CD4-positive, alpha-beta T cell treated with Interleukin-6 at 100 ng/mL for 8 hours (primary cell): ENCODE measurements at regions not wholly inside any gene's neighbourhood (a gene's known extent, or its start where the extent isn't known, plus 50 kb on each side); places are given as distances from the start of the nearest gene placed in this dataset.
"Not testable (repeated sequence)": the region's sequence is repeated elsewhere in the genome, so short reads cannot be mapped to it uniquely, and the experiment has no call there.

Experiments used
- DNase-seq: peaks from one replicate; pipeline ENCODE4 v3.0.0-alpha.2; 2020; ENCODE audit warnings: mixed read lengths, low spot score

DNA sequence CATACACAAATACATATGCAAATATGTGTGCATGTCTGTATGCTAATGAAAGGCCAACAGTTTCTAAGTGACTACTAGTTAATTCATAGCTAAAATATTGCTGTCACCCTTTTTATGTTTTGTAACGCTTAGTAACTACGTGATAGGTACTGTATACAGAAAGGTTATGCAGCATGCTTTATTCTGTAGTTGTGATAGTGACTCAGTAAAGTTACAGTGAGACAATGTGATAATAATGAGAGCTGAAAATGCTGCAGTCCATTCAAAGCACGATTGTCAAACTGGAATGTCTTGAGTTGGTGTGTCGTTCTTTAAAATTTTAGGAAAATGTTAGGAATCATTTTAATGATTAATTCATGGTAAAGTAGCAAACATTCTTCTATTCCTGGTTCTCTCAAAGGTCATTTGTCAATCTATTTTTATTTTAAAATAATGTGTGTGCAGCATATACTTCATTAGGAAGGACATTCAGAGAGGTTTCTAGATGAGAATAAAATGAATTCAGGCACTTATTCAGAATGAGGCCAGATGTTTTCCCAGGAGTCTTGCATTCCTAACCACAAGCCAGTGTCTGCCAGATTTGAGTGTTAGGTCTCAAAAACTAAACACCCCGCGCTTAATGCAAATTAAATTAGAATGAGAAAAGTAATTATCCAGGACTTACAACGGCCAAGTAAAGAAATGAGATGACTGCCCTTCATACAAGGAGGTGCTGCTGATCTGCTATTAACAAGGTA, 408.8 kb upstream of the FZD8 start:
- DNase-seq = no peak

DNA sequence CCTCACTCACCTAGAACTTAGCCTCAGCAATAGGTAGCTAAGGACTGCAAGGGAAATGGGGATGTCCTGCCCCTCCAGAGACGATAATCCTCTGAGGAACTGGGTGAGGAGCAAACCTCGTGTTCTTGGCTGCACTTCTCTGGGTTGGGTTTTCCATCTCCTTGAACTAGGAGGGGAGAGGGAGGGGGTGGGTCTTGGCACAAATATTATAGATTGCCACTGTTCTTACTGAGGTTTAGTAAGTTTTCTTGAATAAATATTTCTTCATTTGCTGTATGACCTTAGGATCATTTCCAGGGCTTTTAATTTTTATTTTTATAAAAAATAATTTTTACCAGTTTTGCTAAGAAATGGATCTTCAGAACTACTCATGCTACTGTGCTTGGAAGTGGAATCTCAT, 406.7 kb upstream of the FZD8 start:
- DNase-seq = no peak

DNA sequence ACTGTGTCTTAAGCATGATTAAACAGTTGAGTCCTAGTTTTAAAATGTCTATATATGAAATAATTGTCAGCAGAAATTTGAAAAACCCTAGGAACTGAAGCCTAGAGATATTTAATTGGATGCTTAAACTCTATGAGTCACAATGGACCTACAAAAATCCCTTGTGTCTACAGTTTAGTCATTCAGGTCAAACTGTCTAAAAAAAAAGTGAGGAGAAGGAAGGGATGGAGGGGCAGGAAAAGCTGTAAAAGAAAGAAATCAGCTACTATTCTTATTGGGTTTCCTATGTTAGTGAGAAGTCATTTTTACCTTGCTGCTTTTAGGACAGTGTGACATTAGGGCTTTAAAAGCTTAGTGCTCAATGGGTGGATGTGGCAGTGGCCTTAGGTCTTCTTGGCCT, 406.1 kb upstream of the FZD8 start:
- no peak for DNase-seq

DNA sequence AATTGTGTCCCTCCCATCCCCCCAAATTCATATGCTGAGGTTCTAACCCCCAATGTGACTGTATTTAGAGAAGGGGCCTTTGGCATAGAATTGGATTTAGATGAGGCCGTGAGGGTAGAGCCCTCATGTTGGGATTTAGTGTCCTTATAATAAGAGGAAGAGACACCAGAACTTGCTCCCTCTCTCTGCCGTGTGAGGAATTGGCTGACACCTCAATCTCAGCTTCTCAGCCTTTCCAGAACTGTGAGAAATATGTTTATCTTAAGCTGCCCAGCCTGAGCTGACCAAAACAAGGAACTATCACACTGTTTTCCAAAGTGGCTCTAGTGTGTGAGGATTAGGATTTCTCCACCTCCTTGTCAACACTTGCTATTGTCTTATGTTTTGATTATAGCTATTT, 400.0 kb upstream of the FZD8 start:
- DNase-seq = no peak

DNA sequence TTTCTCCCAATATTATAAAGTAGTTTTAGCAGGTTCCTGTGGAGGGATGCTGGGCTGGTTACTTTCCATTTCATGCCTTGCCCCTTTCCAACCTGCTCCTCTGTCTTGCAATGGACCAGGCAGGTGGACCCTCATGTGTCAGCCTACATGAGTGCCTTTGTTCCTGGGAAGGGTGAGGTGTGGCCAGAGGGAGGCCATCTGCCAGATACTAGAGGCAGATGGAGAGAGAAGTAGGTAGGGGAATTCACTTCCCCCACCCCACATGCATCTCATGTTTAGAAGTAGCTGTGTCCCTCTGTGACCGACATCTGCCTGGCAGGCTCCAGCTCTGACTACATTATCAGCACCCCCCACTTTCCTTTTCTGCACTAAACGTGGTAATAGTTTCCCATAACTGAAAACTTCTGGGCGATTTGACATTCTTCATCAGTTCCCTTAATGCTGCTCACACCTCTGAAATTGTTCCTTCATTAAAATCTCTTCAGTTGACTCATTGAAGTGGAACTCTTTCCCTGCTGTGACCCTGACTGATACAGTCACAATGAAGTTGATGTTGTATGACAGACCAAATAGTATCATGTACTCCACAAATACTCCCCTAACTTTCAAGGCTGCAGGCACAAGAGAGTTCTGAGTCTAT, 396.3 kb upstream of the FZD8 start:
- DNase-seq = no peak

DNA sequence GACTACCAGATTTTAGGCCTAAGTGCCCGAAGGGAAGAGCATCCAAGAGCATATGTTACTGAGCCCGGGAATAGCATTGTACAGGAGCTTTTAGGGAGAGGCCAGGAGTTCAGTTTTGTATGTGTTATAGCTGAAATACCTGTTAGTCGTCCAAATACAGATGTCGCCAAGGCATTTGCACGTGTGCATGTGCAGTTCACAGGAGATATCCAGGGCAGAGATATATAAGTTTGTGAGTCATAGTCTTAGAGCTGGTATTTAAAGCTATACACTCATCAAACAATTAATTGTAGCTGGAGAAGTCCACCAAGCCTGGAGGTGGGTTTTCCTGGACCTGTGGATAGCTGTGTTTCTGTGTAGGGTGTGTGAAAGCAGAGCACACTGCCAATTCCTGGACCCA, 394.0 kb upstream of the FZD8 start:
- no peak for DNase-seq

DNA sequence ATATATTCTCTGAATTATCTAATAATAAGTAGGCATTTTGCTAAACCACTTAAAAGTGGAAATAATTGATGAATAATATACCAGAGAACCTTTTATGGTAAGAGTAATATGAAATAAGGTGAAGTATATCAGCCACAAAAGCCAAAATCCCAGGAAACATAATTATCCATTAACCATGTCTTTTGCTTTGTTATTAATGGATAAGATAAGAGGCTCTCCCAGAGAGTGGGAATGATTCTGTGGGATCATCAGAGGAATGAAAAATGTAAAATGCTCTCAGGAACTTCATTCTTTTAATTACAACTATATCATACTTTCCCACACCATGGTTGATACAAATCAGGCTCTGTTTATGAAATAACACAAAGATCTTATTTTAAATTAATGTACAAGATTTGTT, 391.7 kb upstream of the FZD8 start:
- no peak for DNase-seq

DNA sequence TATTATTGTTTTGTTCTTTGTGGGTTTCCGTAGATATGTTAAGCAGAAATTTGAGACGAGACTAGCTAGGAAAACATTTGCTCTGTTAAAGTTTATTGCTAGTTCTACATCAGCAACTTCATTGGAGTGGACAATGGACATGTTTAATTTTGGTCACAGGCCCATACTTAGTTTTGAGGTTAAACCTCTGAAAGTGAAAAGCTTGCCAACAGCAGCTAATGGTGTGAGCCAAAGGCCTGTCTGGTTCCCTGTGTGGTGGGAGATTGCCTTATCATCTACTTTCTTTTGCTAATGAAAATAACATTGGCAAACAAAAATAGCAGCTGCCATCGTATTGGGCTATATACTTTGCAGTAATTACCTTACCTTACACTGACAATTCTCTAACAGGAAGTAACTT, 388.4 kb upstream of the FZD8 start:
- no peak for DNase-seq

DNA sequence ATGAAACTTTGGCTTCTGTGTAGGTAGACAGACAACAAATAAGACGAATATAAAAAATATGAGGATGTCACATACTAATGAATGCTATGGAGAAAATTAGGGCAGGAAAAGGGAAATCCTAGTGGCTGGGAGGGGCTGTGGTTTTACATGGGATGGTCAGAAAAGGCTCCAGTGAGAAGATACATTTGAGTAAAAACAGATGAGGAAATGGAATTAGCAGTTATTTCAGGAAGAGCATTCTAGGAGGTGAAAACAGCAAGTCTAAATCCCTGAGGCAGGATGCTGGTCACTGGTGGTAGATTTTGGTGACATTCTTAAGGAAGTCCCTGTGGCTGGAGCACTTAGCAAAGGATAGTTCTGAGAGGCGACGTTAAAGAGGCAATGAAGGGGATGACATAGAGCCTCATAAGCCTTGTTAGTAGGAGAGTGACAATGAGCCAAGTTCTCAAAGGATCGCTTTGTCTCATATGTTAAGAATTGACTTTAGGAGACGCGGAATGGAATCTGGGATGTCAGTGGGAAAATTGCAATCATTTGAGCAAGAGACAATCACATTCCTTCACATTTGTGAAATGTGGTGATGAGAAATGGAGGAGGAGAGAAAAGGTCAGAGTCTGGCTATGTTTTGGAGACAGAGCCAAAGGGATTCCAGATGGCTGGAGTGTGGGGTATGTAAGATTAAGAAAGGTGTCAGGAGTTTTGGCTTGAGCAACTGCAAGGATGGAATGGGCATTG, 384.7 kb upstream of the FZD8 start:
- DNase-seq = no peak

DNA sequence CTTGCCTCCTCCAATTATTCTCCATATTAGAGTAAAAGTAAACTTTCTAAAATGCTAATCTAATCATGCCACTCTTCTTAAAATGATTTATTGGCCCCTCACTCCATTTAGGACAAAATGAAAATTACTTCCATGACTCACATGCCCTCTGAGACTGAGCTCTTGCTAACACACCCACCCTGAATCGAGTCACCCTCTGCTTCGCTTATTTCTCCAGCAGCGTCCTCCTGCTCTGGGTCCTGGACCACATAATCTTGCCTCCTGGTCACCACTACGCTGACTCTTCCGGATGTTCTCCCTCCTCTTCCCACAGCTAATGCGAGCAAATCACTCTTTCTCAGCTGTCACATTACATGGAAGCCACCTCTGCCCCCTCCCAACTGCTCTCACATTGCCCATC, 384.0 kb upstream of the FZD8 start:
- no peak for DNase-seq

DNA sequence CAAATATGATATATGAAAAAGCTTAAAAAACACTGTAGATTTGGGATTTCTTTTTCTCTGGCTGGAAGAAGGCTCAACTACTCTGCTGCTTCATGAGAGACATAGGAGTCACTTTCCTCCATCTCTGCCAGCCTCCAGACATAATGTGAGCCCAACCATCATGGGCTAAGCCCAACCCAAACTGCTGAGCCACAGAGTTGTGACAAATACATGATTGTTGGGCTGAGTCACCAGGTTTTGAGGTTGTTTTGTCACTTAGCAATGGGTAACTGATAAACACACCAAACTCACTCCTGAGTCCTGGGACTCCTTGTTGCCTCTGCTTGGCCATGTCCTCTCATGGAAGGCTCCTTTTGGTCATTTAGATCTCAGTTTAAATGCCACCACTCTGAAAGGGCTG, 381.8 kb upstream of the FZD8 start:
- DNase-seq = no peak

DNA sequence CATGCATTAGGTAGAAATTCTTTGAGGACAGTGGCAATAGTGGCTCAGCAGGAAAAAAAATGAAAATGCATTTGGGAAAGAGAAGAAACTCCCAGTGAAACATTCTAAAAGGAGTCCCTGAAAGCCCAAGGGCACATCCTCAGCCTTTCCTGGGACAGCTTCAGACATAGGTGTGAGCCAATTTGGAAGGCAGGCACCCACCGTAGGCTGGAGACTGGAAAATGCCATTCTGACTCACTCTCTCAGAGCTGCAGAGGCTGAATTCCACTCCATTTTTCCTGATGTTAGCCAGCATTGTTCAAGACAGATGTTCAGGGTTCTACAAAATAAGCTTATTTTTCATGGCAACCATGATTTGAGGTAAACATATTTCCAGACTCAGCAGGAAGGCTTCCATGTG, 379.0 kb upstream of the FZD8 start:
- DNase-seq = no peak

DNA sequence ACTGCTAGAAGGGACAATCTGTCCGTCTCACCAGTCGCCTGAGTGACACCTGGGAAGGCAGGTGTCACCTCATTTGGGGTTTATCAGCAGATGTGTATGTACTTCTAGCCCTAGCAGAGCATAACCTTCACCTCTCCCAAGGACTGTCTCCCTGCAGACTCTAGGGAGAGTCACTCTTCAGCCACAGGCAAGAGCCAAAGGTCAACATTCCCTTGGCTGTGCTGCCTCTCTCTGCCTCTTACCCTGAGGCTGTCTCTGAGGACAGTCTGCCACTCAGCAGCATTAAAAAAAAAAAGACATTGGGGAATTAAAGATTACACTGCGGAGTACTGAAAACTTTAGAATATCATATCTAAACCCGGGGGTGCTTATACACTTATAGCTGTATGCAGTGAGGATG, 377.7 kb upstream of the FZD8 start:
- DNase-seq = no peak

DNA sequence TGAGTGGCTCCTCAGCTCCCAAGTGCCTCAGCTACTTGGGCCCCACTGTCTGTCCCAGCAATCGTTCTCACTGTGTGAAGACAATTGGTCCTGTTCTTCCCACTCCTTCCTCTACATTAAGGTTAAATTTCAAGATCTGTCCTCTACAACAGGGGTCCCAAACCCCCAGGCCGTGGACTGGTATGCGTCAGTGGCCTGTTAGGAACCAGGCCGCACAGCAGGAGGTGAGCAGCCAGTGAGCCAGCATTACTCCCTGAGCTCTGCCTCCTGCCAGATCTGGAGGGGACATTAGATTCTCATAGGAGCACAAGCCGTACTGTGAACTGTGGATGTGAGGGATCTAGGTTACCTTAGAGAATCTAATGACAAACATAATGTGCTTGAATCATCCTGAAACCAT, 376.9 kb upstream of the FZD8 start:
- no peak for DNase-seq

DNA sequence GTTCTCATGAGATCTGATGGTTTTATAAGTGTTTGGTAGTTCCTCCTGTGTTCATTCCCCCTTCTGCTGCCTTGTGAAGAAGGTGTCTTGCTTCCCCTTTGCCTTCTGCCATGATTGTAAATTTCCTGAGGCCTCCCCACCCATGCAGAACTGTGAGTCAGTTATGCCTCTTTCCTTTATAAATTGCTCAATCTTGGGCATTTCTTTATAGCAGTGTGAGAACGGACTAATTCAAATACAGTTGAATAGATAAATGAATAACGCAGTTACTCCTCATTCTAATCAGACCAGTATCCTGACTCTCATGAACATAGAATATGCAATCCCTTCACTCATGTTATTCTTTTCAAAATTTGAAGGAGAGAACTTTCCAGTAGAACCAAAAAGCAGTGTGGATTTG, 375.0 kb upstream of the FZD8 start:
- no peak for DNase-seq

DNA sequence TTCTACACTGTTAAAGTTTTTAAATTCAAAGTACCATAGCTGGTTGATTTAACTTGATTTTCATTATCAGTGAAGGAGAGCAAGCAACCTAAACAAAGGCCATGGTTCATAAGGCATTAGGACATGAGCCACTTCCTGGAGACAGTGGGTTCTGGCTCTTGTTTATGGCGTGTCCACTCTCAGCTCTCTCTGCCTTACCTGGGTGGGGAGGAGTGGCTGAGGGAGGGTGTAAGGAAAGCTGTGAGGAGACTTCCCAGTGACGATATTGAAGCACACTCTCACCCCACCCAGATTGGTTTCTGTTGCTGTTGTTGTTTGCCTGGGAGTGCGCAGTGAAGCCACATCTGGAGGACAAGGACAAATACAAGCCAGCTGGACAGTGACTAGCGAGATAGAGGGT, 365.3 kb upstream of the FZD8 start:
- no peak for DNase-seq

DNA sequence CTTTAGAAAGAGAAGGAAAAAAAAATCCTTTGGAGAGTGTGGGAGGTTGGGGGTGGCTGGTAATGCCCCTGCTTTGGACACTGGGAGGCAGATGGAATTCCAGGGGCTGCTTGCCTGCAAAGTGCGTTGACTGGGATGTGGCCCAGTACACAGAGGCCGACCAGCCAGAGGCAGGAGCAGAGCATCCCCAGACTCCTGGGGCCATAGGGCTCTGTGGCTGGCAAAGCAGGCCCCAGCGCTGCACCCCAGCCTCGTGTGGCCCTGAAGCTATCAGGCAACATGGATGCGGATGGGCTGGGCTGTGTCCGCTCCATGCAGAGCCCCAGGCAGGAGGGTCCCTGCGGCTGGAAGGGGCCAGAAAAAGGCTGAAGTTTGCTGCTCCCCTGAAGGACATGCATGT, 361.6 kb upstream of the FZD8 start:
- DNase-seq = no peak

DNA sequence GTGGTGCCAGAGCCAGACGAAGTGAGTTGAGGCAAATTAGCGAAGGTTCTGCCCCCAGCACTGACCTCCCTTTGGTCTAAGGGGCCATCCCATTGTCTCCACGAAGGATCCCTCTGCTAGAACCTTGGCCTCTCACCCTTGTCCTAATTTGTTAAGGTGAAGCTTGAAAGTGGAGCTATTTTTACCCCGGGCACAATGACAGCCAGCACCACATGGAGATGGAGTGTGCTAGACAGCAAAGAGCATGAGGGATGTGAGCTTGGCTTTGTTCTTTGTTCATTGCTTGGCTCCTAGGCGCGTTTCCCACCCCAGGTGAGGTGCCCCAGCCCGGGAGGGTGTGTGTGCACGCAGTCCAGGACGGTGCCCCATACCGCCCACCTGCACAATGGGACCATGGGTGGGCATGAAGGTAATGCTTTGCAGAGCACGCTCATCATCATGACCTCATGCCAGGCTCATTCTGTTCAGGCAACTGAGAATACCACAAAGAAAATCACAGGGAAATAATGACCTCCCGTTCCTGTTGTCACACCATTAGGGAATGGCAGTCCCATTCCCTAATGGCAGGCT, 361.0 kb upstream of the FZD8 start:
- DNase-seq = no peak

DNA sequence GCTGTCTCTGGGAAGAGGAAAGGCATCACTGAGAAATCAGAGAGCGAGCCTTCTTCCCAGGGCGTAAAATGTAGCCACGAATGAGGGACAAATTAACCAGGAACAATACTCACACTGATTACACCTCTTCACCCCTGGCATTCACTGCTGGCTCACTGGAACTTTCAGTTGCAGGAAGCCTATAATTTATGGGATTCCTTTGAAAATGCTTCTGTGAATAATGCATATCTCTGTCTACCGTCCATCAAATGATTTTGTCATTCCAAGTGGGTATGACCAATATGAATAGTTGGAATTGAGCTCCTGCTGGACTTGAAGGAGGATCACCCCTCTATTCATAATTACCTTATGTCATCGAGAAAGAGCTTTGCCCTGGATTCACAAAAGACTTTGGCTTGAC, 360.3 kb upstream of the FZD8 start:
- DNase-seq = no peak

DNA sequence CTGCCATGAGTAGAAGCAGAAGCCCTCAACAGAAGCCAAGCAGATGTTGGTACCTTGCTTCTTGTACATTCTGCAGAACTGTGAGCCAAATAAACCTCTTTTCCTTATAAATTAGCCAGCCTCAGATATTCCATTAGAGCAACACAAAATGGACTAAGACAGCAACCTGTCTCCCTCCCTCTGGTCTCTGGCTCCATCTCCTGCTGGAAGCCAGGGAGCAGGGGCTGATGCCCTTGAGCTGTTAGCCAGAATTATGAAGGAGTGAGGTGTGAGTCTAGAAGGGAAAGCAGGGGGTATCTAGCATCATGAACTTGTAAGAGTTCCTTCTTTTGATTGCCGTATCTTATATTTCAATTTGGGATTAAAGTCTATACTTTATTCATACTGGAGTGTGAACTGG, 358.7 kb upstream of the FZD8 start:
- not testable (repeated sequence) for DNase-seq

DNA sequence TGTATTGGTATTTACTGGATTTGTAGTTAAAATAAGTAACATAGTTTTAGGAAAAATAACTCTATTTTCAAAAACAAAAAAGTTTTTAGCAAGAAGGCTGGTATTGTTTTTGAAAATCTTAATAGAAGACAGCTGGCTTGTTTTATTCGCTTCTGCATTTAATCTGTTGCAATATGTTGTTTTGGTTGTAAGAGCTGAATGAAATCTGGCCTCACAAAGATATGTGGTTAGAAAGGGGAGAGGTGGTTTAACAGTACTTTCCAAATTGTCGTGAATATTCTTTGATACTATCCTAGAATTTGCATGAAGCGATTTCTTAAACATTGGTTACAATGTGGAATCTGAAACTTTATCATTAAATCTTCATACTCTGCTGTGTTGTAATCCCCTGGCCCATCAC, 355.9 kb upstream of the FZD8 start:
- no peak for DNase-seq

DNA sequence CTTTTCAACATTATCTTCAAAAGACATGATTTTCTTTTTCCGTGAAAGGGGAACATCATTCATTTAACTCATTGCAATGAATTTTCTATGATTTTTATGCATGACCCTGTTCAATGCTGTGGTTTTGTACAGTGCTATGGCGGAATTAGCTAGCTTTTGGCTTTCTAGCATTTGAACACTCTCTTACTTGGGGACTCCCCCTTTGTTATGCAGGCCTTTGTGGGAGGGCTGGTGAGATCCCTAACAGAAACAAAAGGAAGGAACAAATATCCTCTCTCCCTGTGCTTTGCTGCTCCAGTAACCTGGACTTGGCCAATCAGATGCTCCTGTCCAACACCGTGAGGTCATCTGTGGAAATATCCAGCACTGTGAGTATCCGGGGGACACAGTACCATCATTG, 353.4 kb upstream of the FZD8 start:
- DNase-seq = no peak
